ENCODE measurements at regions not wholly inside any gene's neighbourhood (a gene's known extent, or its start where the extent isn't known, plus 50 kb on each side); places are given as distances from the start of the nearest gene placed in this dataset.

DNA sequence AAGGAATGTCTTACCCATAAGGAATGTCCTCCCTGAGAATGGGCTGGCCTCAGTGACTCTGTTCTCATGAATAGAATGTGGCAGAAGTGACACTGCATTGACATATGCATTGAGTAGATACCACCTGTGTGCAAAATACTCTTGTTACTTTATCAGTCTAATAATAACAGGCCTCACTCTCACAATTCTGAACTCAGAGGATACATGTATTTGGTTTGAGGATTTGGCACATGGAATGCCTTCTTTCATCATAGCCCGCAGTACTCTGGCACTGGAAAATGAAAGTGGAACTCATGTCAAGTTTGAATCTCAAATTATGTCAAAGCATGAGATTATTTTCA is 52.9 kb upstream of the PLCB4 start:
- TF ChIP-seq CTBP1 (IDR thresholded peaks at IDR 0.05; ENCODE audit: borderline replicate concordance) (no peak), SP1 (IDR thresholded peaks at IDR 0.05) (no peak), ARNT (IDR thresholded peaks at IDR 0.05) (no peak), PKNOX1 (IDR thresholded peaks at IDR 0.05) (no peak), FOXK2 (IDR thresholded peaks at IDR 0.05) (no peak), ZNF384 (IDR thresholded peaks at IDR 0.05) (no peak), ELF4 (IDR thresholded peaks at IDR 0.05) (no peak), HDGF (IDR thresholded peaks at IDR 0.05; ENCODE audit: borderline replicate concordance) (no peak), TARDBP (IDR thresholded peaks at IDR 0.05) (no peak), SUZ12 (IDR thresholded peaks at IDR 0.05) (no peak), BHLHE40 (IDR thresholded peaks at IDR 0.05; ENCODE audit: borderline replicate concordance) (no peak), L3MBTL2 (conservative IDR thresholded peaks at IDR 0.05) (no peak), FOXM1 (IDR thresholded peaks at IDR 0.05; ENCODE audit: borderline replicate concordance) (no peak), FOXA1 (IDR thresholded peaks at IDR 0.05) (no peak)

Measured in HEK293T (cell line).